Naive thymus-derived CD4-positive, alpha-beta T cell (primary cell): ENCODE measurements at regions not wholly inside any gene's neighbourhood (a gene's known extent, or its start where the extent isn't known, plus 50 kb on each side); places are given as distances from the start of the nearest gene placed in this dataset.

Experiments used
- ATAC-seq: fragments of 150-1000 bp; cut with Tn5 transposase; 2 replicates; pipeline ENCODE4 v1.10.0; 2021; ENCODE audit warnings: mild to moderate bottlenecking, moderate library complexity
- CTCF ChIA-PET: fragments of 350-600 bp; sonication (Branson Sonifier 250); formaldehyde crosslinking; loops from one replicate; lab custom pipeline; 2021; ENCODE audit warnings: antibody characterized with exemption; lab: Charles Lee
- POLR2A ChIA-PET: fragments of 350-600 bp; sonication (Branson Sonifier 250); formaldehyde crosslinking; loops from one replicate; lab custom pipeline; 2021; ENCODE audit warnings: antibody characterized with exemption, inconsistent platforms; lab: Charles Lee
- DNase-seq, 9 donors: peaks; one replicate each; pipeline versions ENCODE4 v3.0.0 to v3.0.0-alpha.2; 2020 to 2022; ENCODE audit warnings: mixed read lengths in 1 of 9
- H3K27ac ChIP-seq: one replicate; pipeline ENCODE4 v1.7.0; 2013; ENCODE audit warnings: mild to moderate bottlenecking, low read depth, low read length, moderate library complexity
- H3K27me3 ChIP-seq, 2 donors: one replicate each; pipeline ENCODE4 v1.7.0; 2013; ENCODE audit warnings: low read length in 2 of 2, mild to moderate bottlenecking in 2 of 2, moderate library complexity in 2 of 2; ENCODE audit not compliant: control insufficient read depth in 2 of 2, insufficient read depth in 2 of 2
- H3K36me3 ChIP-seq, 3 experiments: 1 replicate in 2 of 3; 2 replicates in 1 of 3; pipeline ENCODE4 v1.7.0; 2013; ENCODE audit warnings: low read length in 3 of 3, mild to moderate bottlenecking in 3 of 3, moderate library complexity in 1 of 3; ENCODE audit not compliant: insufficient read depth in 3 of 3, control insufficient read depth in 2 of 3
- H3K4me1 ChIP-seq, 2 donors: one replicate each; pipeline ENCODE4 v1.7.0; 2013; ENCODE audit warnings: low read length in 2 of 2, mild to moderate bottlenecking in 2 of 2, moderate library complexity in 1 of 2; ENCODE audit not compliant: control insufficient read depth in 2 of 2, insufficient read depth in 2 of 2
- H3K4me3 ChIP-seq: 2 replicates; pipeline ENCODE4 v1.7.0; 2013; ENCODE audit warnings: mild to moderate bottlenecking, low read length
- H3K9me3 ChIP-seq, 3 experiments: 1 replicate in 2 of 3; 2 replicates in 1 of 3; pipeline ENCODE4 v1.7.0; 2013; ENCODE audit warnings: low read length in 3 of 3; ENCODE audit not compliant: control insufficient read depth in 2 of 3
- H3K27ac Mint-ChIP-seq, 9 donors: one replicate each; pipeline ENCODE4 v1.8.0; 2020 to 2022; ENCODE audit warnings: mixed read lengths in 9 of 9, mild to moderate bottlenecking in 8 of 9, moderate library complexity in 5 of 9, inconsistent platforms in 2 of 9
- H3K27me3 Mint-ChIP-seq, 5 donors: one replicate each; pipeline ENCODE4 v1.8.0; 2021 to 2022; ENCODE audit warnings: mixed read lengths in 5 of 5, mild to moderate bottlenecking in 1 of 5
- H3K36me3 Mint-ChIP-seq, 5 donors: one replicate each; pipeline ENCODE4 v1.8.0; 2020 to 2022; ENCODE audit warnings: mixed read lengths in 5 of 5, mild to moderate bottlenecking in 3 of 5, inconsistent platforms in 1 of 5
- H3K4me1 Mint-ChIP-seq, 7 donors: one replicate each; pipeline ENCODE4 v1.8.0; 2020 to 2022; ENCODE audit warnings: mixed read lengths in 7 of 7, mild to moderate bottlenecking in 3 of 7, inconsistent platforms in 1 of 7
- H3K4me3 Mint-ChIP-seq, 10 donors: one replicate each; pipeline ENCODE4 v1.8.0; 2020 to 2022; ENCODE audit warnings: mild to moderate bottlenecking in 10 of 10, mixed read lengths in 10 of 10, moderate library complexity in 6 of 10, inconsistent platforms in 2 of 10
- H3K9me3 Mint-ChIP-seq, 11 donors: one replicate each; pipeline ENCODE4 v1.8.0; 2020 to 2022; ENCODE audit warnings: mixed read lengths in 11 of 11, mild to moderate bottlenecking in 4 of 11, inconsistent platforms in 1 of 11, moderate library complexity in 1 of 11
- intact Hi-C, 2 donors: fragments of 100-400 bp; cut with micrococcal nuclease; formaldehyde crosslinking; loops; one replicate each; pipeline ENCODE4 v1.15.1; 2023

DNA sequence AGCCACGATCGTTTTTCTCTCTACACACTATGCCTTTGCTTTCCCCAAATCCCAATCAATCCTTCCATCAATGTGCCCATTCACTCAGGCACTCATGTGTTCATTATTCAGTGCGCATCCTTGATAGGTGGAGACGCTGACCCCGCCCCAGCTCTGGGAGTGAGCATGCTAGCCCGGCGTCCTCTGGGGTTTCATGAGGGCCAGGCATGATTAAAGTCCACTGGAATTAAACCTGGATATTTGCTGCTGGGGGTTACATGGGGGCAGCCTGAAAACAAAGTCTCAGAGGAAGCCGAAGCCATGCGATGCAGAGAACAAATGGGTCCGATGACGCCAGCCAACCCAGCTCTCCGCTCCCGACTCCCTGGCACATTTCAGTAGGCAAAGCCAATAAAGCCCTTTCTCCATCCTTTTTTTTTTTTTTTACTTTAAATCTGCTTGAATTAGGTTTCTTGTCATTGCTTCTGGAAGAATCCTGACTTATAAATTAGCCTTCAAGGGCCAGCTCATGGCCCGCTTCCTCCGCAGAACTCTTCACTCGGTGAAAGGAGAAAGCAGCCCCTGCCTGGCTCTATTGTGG is 316.4 kb upstream of the ID2 start:
- ChIA-PET CTCF (no interaction called here), POLR2A (no interaction called here)
- no peak overlapping the region for H3K27ac Mint-ChIP-seq
- H3K27ac ChIP-seq, result no peak overlapping the region
- no peak overlapping the region for H3K4me3 ChIP-seq
- no peaks in the 10 kb centered on the region for H3K36me3 ChIP-seq
- ATAC-seq (no peak), DNase-seq (no peak)
- H3K27me3 ChIP-seq, result no peaks in the 10 kb centered on the region
- H3K9me3 ChIP-seq, result no peaks in the 10 kb centered on the region
- H3K27me3 Mint-ChIP-seq, result no peaks in the 10 kb centered on the region
- peaks cover 0 to 15% (median 0%) of the 10 kb centered on the region in 7 donors for H3K4me1 Mint-ChIP-seq
- no peaks in the 10 kb centered on the region for H3K4me1 ChIP-seq
- no peaks in the 10 kb centered on the region for H3K9me3 Mint-ChIP-seq
- peaks cover 0 to 3% (median 0%) of the 10 kb centered on the region in 5 donors for H3K36me3 Mint-ChIP-seq
- intact Hi-C loops, result no loop called here
- no peak overlapping the region for H3K4me3 Mint-ChIP-seq

DNA sequence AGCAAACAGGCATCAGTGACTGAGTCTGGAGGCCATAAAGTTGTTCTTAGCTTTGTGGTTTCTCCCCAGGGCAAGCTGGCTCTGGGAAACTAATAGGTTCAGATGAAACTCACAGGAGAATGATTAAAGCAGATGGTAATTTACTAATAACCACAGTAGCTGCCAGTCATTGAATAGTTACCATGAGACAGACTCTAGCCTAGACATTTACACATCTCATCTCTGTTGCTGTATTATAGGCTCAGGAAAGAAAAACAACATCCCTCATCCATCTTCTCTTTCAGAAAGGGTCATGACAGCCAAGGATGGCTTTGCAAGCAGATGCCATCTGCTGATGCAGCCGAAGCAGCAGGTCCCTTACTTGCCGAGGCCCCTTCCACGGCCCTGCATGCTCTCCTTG is 314.0 kb upstream of the ID2 start:
- CTCF ChIA-PET, result no interaction called here
- H3K9me3 ChIP-seq, result no peaks in the 10 kb centered on the region
- Mint-ChIP-seq H3K36me3 (peaks cover 0 to 3% (median 0%) of the 10 kb centered on the region in 5 donors), H3K4me1 (peaks cover 0 to 13% (median 0%) of the 10 kb centered on the region in 7 donors), H3K27me3 (peaks cover 0 to 12% (median 0%) of the 10 kb centered on the region in 5 donors), H3K27ac (no peak overlapping the region), H3K9me3 (peaks cover 0 to 4% (median 0%) of the 10 kb centered on the region in 11 donors), H3K4me3 (no peak overlapping the region)
- no peak for ATAC-seq
- no peaks in the 10 kb centered on the region for H3K36me3 ChIP-seq
- H3K4me3 ChIP-seq, result no peak overlapping the region
- no peak overlapping the region for H3K27ac ChIP-seq
- no peak for DNase-seq
- POLR2A ChIA-PET, result no interaction called here
- H3K27me3 ChIP-seq, result no peaks in the 10 kb centered on the region
- no peaks in the 10 kb centered on the region for H3K4me1 ChIP-seq
- intact Hi-C loops, result no loop called here

DNA sequence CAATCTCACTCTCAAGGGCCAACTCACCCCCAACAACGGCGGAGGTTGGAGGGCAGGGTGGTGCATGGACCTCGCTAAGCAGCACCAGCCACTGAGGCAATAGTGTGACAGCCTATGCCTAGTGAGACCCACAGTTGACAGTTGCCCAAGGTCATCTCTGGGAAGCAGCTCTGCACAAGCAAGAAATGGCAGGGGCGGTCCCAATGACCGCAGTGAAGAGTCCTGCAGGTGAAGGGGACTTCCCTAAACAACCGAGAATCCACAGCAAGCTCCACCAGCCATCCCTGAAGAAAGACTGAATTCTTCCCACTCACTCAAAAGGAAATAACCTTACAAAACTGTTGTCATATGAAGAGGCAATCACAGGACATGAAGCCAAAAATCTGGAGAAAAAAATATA is 313.4 kb upstream of the ID2 start:
- Histone ChIP-seq H3K36me3 (no peaks in the 10 kb centered on the region), H3K9me3 (no peaks in the 10 kb centered on the region), H3K27me3 (no peaks in the 10 kb centered on the region), H3K27ac (no peak overlapping the region), H3K4me1 (no peaks in the 10 kb centered on the region), H3K4me3 (no peak overlapping the region)
- Mint-ChIP-seq H3K4me1 (peaks cover 0 to 7% (median 0%) of the 10 kb centered on the region in 7 donors), H3K4me3 (no peak overlapping the region), H3K27me3 (peaks cover 0 to 16% (median 0%) of the 10 kb centered on the region in 5 donors), H3K36me3 (peaks cover 0 to 7% (median 4%) of the 10 kb centered on the region in 5 donors), H3K27ac (peak overlapping the region in 1 of 9 donors; percentile 33), H3K9me3 (peaks cover 0 to 11% (median 4%) of the 10 kb centered on the region in 11 donors)
- CTCF ChIA-PET, result no interaction called here
- intact Hi-C loops, result no loop called here
- ATAC-seq (no peak), DNase-seq (no peak)
- POLR2A ChIA-PET, result interaction anchor here (0.5 kb wide), 1 partner anchor 17 kb away, joined by 3 read pairs; no protein-coding TSS in a partner anchor

DNA sequence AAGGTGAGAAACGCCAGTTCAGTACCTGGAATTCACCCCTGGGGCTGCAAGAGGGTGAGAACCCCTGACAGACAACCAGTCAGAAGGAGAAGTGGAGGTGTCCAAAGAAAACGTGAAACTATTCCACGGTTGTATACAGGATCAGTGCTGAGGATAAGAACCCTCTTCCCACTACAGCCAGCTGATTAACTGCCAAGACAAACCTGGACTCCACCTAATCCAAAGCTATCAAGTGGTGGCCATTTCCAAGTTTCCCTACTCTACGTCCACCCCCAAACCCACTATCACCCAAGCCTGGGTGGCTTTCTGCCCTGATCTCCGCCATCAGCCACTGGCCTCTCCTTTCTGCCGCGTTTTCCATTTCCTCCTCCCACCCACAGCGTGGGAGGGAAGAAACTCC is 312.3 kb upstream of the ID2 start:
- no peak overlapping the region for H3K27ac ChIP-seq
- no peaks in the 10 kb centered on the region for H3K27me3 ChIP-seq
- peaks cover 0 to 16% (median 0%) of the 10 kb centered on the region in 5 donors for H3K27me3 Mint-ChIP-seq
- H3K4me1 Mint-ChIP-seq, result peaks cover 0 to 4% (median 0%) of the 10 kb centered on the region in 7 donors
- H3K27ac Mint-ChIP-seq, result no peak overlapping the region
- H3K4me3 ChIP-seq, result no peak overlapping the region
- ATAC-seq (no peak), DNase-seq (no peak)
- peaks cover 0 to 8% (median 4%) of the 10 kb centered on the region in 5 donors for H3K36me3 Mint-ChIP-seq
- H3K4me3 Mint-ChIP-seq, result no peak overlapping the region
- H3K36me3 ChIP-seq, result no peaks in the 10 kb centered on the region
- intact Hi-C loops, result no loop called here
- no peaks in the 10 kb centered on the region for H3K9me3 ChIP-seq
- H3K4me1 ChIP-seq, result no peaks in the 10 kb centered on the region
- POLR2A ChIA-PET, result no interaction called here
- CTCF ChIA-PET, result no interaction called here
- H3K9me3 Mint-ChIP-seq, result peaks cover 0 to 11% (median 4%) of the 10 kb centered on the region in 11 donors

DNA sequence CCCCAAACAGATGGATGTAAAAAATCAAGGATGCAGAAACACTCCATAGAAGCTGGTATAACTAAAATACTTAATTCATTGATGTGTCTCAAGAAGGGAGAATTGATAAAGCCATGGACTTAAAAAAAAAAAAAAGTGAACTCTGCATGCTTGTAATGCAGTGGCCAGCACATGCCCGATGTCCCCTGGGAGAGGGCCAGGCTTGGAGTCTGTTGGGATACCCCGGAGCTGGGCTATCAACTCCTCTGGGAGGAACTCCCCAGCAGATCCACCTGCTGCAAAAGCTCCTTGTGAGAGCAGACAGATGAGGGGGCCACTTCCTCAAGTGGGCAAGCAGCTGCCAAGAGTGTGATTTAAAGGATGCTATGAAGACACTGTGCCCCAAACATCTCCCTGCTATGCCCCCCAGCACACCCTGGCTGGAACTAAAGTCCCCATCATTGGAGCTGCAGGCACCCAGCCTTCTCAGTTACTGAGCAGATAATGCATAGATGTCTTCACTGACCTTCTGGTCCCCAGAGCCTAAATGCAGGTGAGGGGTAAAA is 311.5 kb upstream of the ID2 start:
- intact Hi-C loops, result no loop called here
- Mint-ChIP-seq H3K27ac (no peak overlapping the region), H3K36me3 (peaks cover 0 to 8% (median 4%) of the 10 kb centered on the region in 5 donors), H3K4me1 (peaks cover 0 to 3% (median 0%) of the 10 kb centered on the region in 7 donors), H3K4me3 (no peak overlapping the region), H3K9me3 (peaks cover 0 to 11% (median 4%) of the 10 kb centered on the region in 11 donors), H3K27me3 (peaks cover 0 to 18% (median 0%) of the 10 kb centered on the region in 5 donors)
- no peaks in the 10 kb centered on the region for H3K27me3 ChIP-seq
- ChIA-PET CTCF (no interaction called here), POLR2A (no interaction called here)
- no peak overlapping the region for H3K27ac ChIP-seq
- H3K4me3 ChIP-seq, result no peak overlapping the region
- no peaks in the 10 kb centered on the region for H3K4me1 ChIP-seq
- no peak for ATAC-seq
- no peaks in the 10 kb centered on the region for H3K36me3 ChIP-seq
- DNase-seq, result no peak
- no peaks in the 10 kb centered on the region for H3K9me3 ChIP-seq

DNA sequence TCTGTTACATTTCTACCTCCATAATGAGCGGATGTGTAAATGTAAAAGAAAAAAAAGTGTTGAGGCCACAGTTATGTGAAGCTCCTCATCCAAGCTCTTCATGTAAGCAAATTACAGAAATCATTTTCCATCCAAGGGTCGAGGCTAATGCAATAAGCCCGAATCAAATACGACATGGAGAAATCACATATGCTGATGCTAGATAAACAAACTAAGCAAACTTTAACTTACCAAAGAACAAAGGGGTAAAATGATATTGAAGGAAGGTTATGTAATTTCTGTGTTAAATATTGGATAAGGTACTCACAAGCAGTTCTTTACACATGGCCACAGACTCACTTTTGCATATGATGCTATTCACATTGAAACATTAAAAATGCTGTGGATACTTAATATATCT is 310.2 kb upstream of the ID2 start:
- intact Hi-C loops, result no loop called here
- H3K4me1 Mint-ChIP-seq, result peaks cover 0 to 3% (median under 1%) of the 10 kb centered on the region in 7 donors
- ChIA-PET POLR2A (no interaction called here), CTCF (no interaction called here)
- H3K27me3 Mint-ChIP-seq, result peaks cover 0 to 18% (median 0%) of the 10 kb centered on the region in 5 donors
- Histone ChIP-seq H3K4me1 (no peaks in the 10 kb centered on the region), H3K4me3 (no peak overlapping the region), H3K27me3 (no peaks in the 10 kb centered on the region), H3K36me3 (no peaks in the 10 kb centered on the region), H3K9me3 (no peaks in the 10 kb centered on the region), H3K27ac (no peak overlapping the region)
- H3K4me3 Mint-ChIP-seq, result no peak overlapping the region
- peaks cover 0 to 8% (median 4%) of the 10 kb centered on the region in 5 donors for H3K36me3 Mint-ChIP-seq
- DNase-seq (no peak), ATAC-seq (no peak)
- peaks cover 0 to 11% (median 4%) of the 10 kb centered on the region in 11 donors for H3K9me3 Mint-ChIP-seq
- no peak overlapping the region for H3K27ac Mint-ChIP-seq

DNA sequence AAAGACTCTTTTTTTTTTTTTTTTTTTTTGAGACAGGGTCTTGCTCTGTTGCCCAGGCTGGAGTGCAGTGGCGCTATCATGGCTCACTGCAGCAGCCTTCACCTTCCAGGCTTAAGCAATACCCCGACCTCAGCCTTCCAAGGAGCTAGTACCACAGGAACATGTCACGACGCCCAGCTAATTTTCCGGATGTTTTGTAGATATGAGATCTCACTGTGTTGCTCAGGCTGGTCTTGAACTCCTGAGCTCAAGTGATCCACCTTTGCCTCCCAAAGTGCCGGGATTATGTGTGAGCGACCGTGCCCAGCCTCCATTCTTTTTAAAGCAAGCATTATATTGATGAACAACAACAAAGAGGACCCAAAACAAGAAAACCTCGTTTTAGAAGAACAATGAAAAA is 307.1 kb upstream of the ID2 start:
- CTCF ChIA-PET, result interaction anchor here (0.6 kb wide), 1 partner anchor 159 kb away, joined by 3 read pairs; no protein-coding TSS in a partner anchor
- intact Hi-C loops, result no loop called here
- ATAC-seq (no peak), DNase-seq (no peak)
- Mint-ChIP-seq H3K4me1 (peaks cover 0 to 22% (median 3%) of the 10 kb centered on the region in 7 donors), H3K4me3 (no peak overlapping the region), H3K27me3 (peaks cover 0 to 24% (median 7%) of the 10 kb centered on the region in 5 donors), H3K36me3 (peaks cover 0 to 11% (median 4%) of the 10 kb centered on the region in 5 donors), H3K9me3 (peaks cover 0 to 11% (median 4%) of the 10 kb centered on the region in 11 donors), H3K27ac (no peak overlapping the region)
- Histone ChIP-seq H3K27ac (no peak overlapping the region), H3K36me3 (no peaks in the 10 kb centered on the region), H3K9me3 (no peaks in the 10 kb centered on the region), H3K4me1 (no peaks in the 10 kb centered on the region), H3K27me3 (no peaks in the 10 kb centered on the region), H3K4me3 (no peak overlapping the region)
- POLR2A ChIA-PET, result no interaction called here
